Panc1 (cell line): ENCODE measurements at regions not wholly inside any gene's neighbourhood (a gene's known extent, or its start where the extent isn't known, plus 50 kb on each side); places are given as distances from the start of the nearest gene placed in this dataset.

Source experiments
- ATAC-seq: fragments of 200-7000 bp; cut with Tn5 transposase; 2 replicates; pipeline ENCODE4 v1.9.1; 2020; ENCODE audit warnings: mild to moderate bottlenecking, moderate library complexity
- BruUV-seq: library from RNA; stranded (reverse); fragments of 400-500 nt; replicated peaks from 2 replicates; lab custom pipeline; 2021; lab: Mats Ljungman, UMichigan
- CTCF ChIA-PET: fragments of 300-600 bp; sonication (Branson Sonifier 250); formaldehyde crosslinking; loops from one replicate; lab custom pipeline; 2022; ENCODE audit warnings: antibody characterized with exemption; lab: Charles Lee
- POLR2A ChIA-PET: fragments of 300-600 bp; sonication (Branson Sonifier 250); formaldehyde crosslinking; loops from one replicate; lab custom pipeline; 2022; ENCODE audit warnings: antibody characterized with exemption; lab: Charles Lee
- DNase-seq: peaks from one replicate; pipeline ENCODE4 v3.0.0-alpha.2; 2010; ENCODE audit warnings: low read depth, low spot score
- H3K27ac ChIP-seq: 2 replicates; pipeline ENCODE4 v1.5.1; 2011; ENCODE audit warnings: mild to moderate bottlenecking, low read length, inconsistent platforms
- H3K27me3 ChIP-seq: fragments of 200-500 bp; sonication (Bioruptor generic); 2 replicates; pipeline ENCODE4 v1.6.0; 2014; ENCODE audit warnings: low read length, inconsistent platforms; ENCODE audit not compliant: control insufficient read depth, insufficient read depth
- H3K36me3 ChIP-seq: fragments of 200-500 bp; sonication (Bioruptor generic); 2 replicates; pipeline ENCODE4 v1.5.1; 2014; ENCODE audit warnings: inconsistent platforms, mild to moderate bottlenecking, low read length, moderate library complexity; ENCODE audit not compliant: control insufficient read depth, insufficient read depth
- H3K4me1 ChIP-seq: 2 replicates; pipeline ENCODE4 v1.5.1; 2011; ENCODE audit warnings: inconsistent platforms, mild to moderate bottlenecking, low read length, moderate library complexity; ENCODE audit not compliant: control insufficient read depth, insufficient read depth
- H3K4me3 ChIP-seq, 2 experiments: 2 replicates each; pipeline ENCODE4 v1.5.1; 2011 to 2012; ENCODE audit warnings: low read depth in 2 of 2, low read length in 2 of 2, mild to moderate bottlenecking in 2 of 2, inconsistent platforms in 1 of 2, moderate library complexity in 1 of 2
- H3K9me3 ChIP-seq: fragments of 200-500 bp; sonication (Bioruptor generic); 2 replicates; pipeline ENCODE4 v1.5.1; 2014; ENCODE audit warnings: low read depth, mild to moderate bottlenecking, inconsistent platforms, low read length, moderate library complexity; ENCODE audit not compliant: control insufficient read depth, insufficient read depth
- POLR2AphosphoS5 ChIP-seq: IDR thresholded peaks from 2 replicates; pipeline ENCODE4 v1.6.1; 2012; ENCODE audit warnings: mild to moderate bottlenecking, low read depth, low read length, moderate library complexity
- REST ChIP-seq, 2 experiments: IDR thresholded peaks; 2 replicates each; pipeline ENCODE4 v1.6.1; 2011 to 2012; ENCODE audit warnings: low read depth in 2 of 2, control low read depth in 1 of 2, low read length in 1 of 2, mild to moderate bottlenecking in 1 of 2, moderate library complexity in 1 of 2; ENCODE audit not compliant: insufficient read depth in 1 of 2
- SIN3A ChIP-seq: IDR thresholded peaks from 2 replicates; pipeline ENCODE4 v1.6.1; 2012; ENCODE audit warnings: low read depth, mild to moderate bottlenecking, low read length, moderate library complexity, borderline replicate concordance; ENCODE audit not compliant: insufficient read depth
- TCF7L2 ChIP-seq: IDR thresholded peaks from 2 replicates; pipeline ENCODE4 v1.6.1; 2011; ENCODE audit warnings: mild to moderate bottlenecking, low read depth, low read length, inconsistent platforms
- in situ Hi-C: cut with HindIII; loops from 2 replicates; pipeline ENCODE4 v1.10.0; 2016; ENCODE audit warnings: low sequenced_read_pairs, low pct_unique_long_range_greater_than_20kb
- intact Hi-C: fragments of 100-400 bp; cut with micrococcal nuclease; formaldehyde crosslinking; loops from one replicate; pipeline ENCODE4 v1.10.0; 2022; ENCODE audit not compliant: unreplicated experiment
- TF ChIP-seq, protein P1 (sequence below): fragments of 450-650 bp; IDR thresholded peaks from 2 replicates; pipeline ENCODE4 v1.5.1; 2017; ENCODE audit warnings: mild to moderate bottlenecking

- Histone ChIP-seq H3K27me3 (no peaks in the 10 kb centered on the region), H3K36me3 (no peaks in the 10 kb centered on the region), H3K4me3 (no peak overlapping the region), H3K27ac (no peak overlapping the region), H3K4me1 (no peaks in the 10 kb centered on the region), H3K9me3 (no peaks in the 10 kb centered on the region)
- no TSS peak for BruUV-seq
- DNase-seq (no peak), ATAC-seq (no peak)
- intact Hi-C loops (no loop called here), in situ Hi-C loops (no loop called here)
- CTCF ChIA-PET: no interaction called here
- POLR2A ChIA-PET: no interaction called here
- TF ChIP-seq TCF7L2 (no peak), SIN3A (no peak)
These were observed 413.5 kb downstream of the CCDC91 start for GRCh38 chr12:28603801-28604200.

- TF ChIP-seq TCF7L2: no peak
- TF ChIP-seq, protein P1, sequence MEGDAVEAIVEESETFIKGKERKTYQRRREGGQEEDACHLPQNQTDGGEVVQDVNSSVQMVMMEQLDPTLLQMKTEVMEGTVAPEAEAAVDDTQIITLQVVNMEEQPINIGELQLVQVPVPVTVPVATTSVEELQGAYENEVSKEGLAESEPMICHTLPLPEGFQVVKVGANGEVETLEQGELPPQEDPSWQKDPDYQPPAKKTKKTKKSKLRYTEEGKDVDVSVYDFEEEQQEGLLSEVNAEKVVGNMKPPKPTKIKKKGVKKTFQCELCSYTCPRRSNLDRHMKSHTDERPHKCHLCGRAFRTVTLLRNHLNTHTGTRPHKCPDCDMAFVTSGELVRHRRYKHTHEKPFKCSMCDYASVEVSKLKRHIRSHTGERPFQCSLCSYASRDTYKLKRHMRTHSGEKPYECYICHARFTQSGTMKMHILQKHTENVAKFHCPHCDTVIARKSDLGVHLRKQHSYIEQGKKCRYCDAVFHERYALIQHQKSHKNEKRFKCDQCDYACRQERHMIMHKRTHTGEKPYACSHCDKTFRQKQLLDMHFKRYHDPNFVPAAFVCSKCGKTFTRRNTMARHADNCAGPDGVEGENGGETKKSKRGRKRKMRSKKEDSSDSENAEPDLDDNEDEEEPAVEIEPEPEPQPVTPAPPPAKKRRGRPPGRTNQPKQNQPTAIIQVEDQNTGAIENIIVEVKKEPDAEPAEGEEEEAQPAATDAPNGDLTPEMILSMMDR: no peak
- no peak for TF ChIP-seq SIN3A
- TF ChIP-seq POLR2AphosphoS5: no peak
- TF ChIP-seq REST (IDR thresholded peaks at IDR 0.05; ENCODE audit: insufficient read depth in 1 of 2, low read depth in 2 of 2, low read length in 1 of 2): no peak
- H3K4me3 ChIP-seq: no peak overlapping the region
- H3K9me3 ChIP-seq: no peaks in the 10 kb centered on the region
- in situ Hi-C loops: no loop called here
- H3K4me1 ChIP-seq: no peaks in the 10 kb centered on the region
- ChIA-PET POLR2A (no interaction called here), CTCF (no interaction called here)
- no peak for ATAC-seq
- intact Hi-C loops: no loop called here
- no TSS peak for BruUV-seq
- H3K36me3 ChIP-seq: no peaks in the 10 kb centered on the region
- no peak overlapping the region for H3K27ac ChIP-seq
- no peak for DNase-seq
- no peaks in the 10 kb centered on the region for H3K27me3 ChIP-seq
These were observed 414.0 kb downstream of the CCDC91 start for GRCh38 chr12:28604240-28604639.

GRCh38 chr12:28606967-28607557, 416.8 kb downstream of the CCDC91 start:
- no TSS peak for BruUV-seq
- no peaks in the 10 kb centered on the region for H3K4me1 ChIP-seq
- CTCF ChIA-PET: no interaction called here
- DNase-seq: no peak
- in situ Hi-C loops: no loop called here
- H3K36me3 ChIP-seq: no peaks in the 10 kb centered on the region
- no peak overlapping the region for H3K4me3 ChIP-seq
- intact Hi-C loops: no loop called here
- ATAC-seq: no peak
- H3K27me3 ChIP-seq: no peaks in the 10 kb centered on the region
- no peak overlapping the region for H3K27ac ChIP-seq
- POLR2A ChIA-PET: no interaction called here
- TF ChIP-seq, protein P1: no peak
- TF ChIP-seq SIN3A: no peak
- no peak for TF ChIP-seq TCF7L2
- no peak for TF ChIP-seq REST (IDR thresholded peaks at IDR 0.05; ENCODE audit: insufficient read depth in 1 of 2, low read depth in 2 of 2, low read length in 1 of 2)
- no peak for TF ChIP-seq POLR2AphosphoS5
- H3K9me3 ChIP-seq: no peaks in the 10 kb centered on the region
